ENCODE measurements at regions not wholly inside any gene's neighbourhood (a gene's known extent, or its start where the extent isn't known, plus 50 kb on each side); places are given as distances from the start of the nearest gene placed in this dataset.

DNA sequence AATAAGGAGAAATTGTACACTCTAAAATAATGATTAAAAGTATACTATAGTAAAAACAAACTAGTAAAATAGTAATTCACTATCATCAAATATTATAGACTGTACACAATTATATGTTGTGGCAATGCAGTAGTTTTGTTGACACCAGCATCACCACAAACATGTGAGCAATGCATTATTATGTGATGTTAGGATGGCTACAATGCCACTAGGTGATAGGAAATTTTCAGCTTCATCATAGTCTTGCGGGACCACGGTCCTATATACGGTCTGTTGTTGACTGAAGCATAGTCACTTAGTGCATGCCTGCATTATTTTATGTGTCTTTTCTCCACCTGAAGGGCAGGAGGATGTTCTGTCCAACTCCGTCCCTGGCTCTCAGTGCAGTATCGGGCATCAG lies 104.8 kb upstream of the NEDD9 start:
- TF ChIP-seq CTCF (conservative IDR thresholded peaks at IDR 0.05; ENCODE audit: low read depth, low read length) (no peak), RFX5 (IDR thresholded peaks at IDR 0.05; ENCODE audit: low read depth, low read length) (no peak), SMC3 (IDR thresholded peaks at IDR 0.05; ENCODE audit: low read depth, low read length) (no peak), POLR2A (IDR thresholded peaks at IDR 0.05; ENCODE audit: low read depth, low read length) (no peak), BHLHE40 (IDR thresholded peaks at IDR 0.05; ENCODE audit: low read depth, low read length) (no peak), FOS (IDR thresholded peaks at IDR 0.05; ENCODE audit: low read depth, low read length) (no peak), CEBPB (IDR thresholded peaks at IDR 0.05; ENCODE audit: low read depth, low read length) (no peak), NFE2L2 (IDR thresholded peaks at IDR 0.05; ENCODE audit: low read depth, low read length) (no peak), RCOR1 (IDR thresholded peaks at IDR 0.05; ENCODE audit: insufficient replicate concordance, low read length) (no peak), MXI1 (IDR thresholded peaks at IDR 0.05; ENCODE audit: borderline replicate concordance, low read depth, low read length) (no peak), MAFK (IDR thresholded peaks at IDR 0.05; ENCODE audit: low read depth, low read length) (no peak), MAZ (IDR thresholded peaks at IDR 0.05; ENCODE audit: borderline replicate concordance, low read depth, low read length) (no peak)
- TF ChIP-seq, protein P1, sequence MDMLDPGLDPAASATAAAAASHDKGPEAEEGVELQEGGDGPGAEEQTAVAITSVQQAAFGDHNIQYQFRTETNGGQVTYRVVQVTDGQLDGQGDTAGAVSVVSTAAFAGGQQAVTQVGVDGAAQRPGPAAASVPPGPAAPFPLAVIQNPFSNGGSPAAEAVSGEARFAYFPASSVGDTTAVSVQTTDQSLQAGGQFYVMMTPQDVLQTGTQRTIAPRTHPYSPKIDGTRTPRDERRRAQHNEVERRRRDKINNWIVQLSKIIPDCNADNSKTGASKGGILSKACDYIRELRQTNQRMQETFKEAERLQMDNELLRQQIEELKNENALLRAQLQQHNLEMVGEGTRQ (IDR thresholded peaks at IDR 0.05; ENCODE audit: low read depth, low read length), result no peak
- TF ChIP-seq, protein P2, sequence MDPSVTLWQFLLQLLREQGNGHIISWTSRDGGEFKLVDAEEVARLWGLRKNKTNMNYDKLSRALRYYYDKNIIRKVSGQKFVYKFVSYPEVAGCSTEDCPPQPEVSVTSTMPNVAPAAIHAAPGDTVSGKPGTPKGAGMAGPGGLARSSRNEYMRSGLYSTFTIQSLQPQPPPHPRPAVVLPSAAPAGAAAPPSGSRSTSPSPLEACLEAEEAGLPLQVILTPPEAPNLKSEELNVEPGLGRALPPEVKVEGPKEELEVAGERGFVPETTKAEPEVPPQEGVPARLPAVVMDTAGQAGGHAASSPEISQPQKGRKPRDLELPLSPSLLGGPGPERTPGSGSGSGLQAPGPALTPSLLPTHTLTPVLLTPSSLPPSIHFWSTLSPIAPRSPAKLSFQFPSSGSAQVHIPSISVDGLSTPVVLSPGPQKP (IDR thresholded peaks at IDR 0.05; ENCODE audit: borderline replicate concordance, low read depth, low read length), result no peak
